ENCODE measurements at regions not wholly inside any gene's neighbourhood (a gene's known extent, or its start where the extent isn't known, plus 50 kb on each side); places are given as distances from the start of the nearest gene placed in this dataset.
"Not testable (repeated sequence)": the region's sequence is repeated elsewhere in the genome, so short reads cannot be mapped to it uniquely, and the experiment has no call there.

DNA sequence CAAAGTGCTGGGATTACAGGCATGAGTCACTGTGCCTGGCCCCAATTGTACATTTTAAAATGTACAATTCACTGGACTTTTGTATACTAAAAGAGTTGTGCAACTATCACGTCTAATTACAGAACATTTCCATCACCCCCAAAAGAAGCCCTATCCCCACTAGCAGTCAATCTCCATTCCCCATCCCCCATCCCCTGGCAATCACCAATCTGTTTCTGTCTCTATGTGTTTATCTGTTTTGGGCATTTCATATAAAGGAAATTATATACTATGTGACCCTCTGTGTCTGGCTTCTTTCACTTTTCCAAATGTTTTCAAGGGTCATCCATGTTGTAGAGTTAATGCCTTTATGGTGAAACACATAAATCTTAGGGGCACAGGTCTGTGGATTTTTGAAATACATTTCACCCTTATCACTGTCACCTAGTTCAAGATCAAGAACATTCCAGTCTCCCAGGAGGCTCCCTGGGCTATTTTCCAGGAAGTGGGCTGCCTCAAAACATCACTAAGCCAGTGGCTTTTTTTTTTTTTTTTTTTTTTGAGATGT is 129.2 kb downstream of the CRLF3 start:
- not testable (repeated sequence) for H3K9ac ChIP-seq (ENCODE audit: low read length); H3K27ac ChIP-seq (ENCODE audit: low read depth, low read length); H3K4me3 ChIP-seq (ENCODE audit: low read length); H3K36me3 ChIP-seq (ENCODE audit: control insufficient read depth, insufficient read depth, low read length); H3K27me3 ChIP-seq (ENCODE audit: control insufficient read depth, insufficient read depth, low read length); H3K4me1 ChIP-seq (ENCODE audit: control insufficient read depth, insufficient read depth, low read length)

DNA sequence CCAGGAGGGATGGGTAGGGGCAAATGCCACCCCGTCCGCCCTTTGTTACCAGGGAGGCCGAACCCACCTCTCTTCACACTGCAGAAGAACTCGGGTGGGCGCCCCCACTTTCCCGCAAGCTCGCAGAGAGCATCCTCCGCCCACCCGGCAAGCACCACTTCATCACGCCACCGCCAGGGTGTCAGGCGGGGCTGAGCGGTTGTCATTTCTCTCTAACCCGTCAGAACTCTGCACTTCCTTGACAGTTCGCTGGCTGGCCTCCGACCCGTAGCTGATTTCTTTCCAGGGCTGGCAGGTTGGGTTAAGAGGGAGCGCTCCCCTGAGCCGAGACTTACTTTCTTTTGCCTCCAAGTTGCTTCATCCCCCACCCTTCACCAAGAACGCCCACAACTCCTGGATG is 130.7 kb downstream of the CRLF3 start:
- not testable (repeated sequence) for H3K27me3 ChIP-seq (ENCODE audit: control insufficient read depth, insufficient read depth, low read length)

DNA sequence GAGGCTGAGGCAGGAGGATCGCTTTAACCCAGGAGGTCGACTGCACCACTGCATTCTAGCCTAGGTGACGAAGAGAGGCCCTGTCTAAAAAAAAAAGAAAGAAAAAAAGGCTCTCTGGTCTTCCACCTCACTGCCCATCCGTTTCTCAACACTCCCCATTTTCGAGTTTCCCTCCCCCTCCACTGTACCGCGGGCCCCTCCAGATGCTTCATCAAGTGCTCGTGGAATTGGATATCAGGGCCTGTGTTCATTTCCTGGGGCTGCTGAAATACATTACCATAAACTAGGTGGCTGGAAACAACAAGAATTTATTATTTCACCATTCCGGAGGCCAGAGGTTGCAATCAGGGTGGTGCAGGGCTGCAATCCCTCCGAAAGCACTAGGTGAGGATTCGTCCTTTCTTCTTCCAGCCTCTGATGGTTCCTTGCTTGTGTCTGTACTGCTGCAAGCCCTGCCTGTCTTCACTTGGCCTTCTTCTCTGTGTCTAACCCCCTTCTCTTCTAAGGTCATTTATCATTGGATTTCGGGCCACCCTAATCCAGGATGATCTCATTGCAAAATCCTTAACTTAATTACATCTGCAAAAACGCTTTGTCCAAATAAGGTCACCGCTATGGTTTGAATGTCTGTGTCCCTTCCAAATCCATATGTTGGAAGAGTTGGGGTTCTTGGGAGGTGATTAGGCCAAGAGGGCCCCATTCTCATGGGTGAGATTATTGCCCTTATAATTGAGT is 135.1 kb downstream of the CRLF3 start:
- not testable (repeated sequence) for H3K27me3 ChIP-seq (ENCODE audit: control insufficient read depth, insufficient read depth, low read length); H3K9ac ChIP-seq (ENCODE audit: low read length); H3K4me1 ChIP-seq (ENCODE audit: control insufficient read depth, insufficient read depth, low read length); H3K27ac ChIP-seq (ENCODE audit: low read depth, low read length); H3K4me3 ChIP-seq (ENCODE audit: low read length); H3K36me3 ChIP-seq (ENCODE audit: control insufficient read depth, insufficient read depth, low read length)

More for the DNA sequence above, 130.7 kb downstream of the CRLF3 start:
- H3K4me3 ChIP-seq (ENCODE audit: low read length); H3K27ac ChIP-seq (ENCODE audit: low read depth, low read length); H3K4me1 ChIP-seq (ENCODE audit: control insufficient read depth, insufficient read depth, low read length); H3K36me3 ChIP-seq (ENCODE audit: control insufficient read depth, insufficient read depth, low read length); H3K9ac ChIP-seq (ENCODE audit: low read length): not testable (repeated sequence)

DNA sequence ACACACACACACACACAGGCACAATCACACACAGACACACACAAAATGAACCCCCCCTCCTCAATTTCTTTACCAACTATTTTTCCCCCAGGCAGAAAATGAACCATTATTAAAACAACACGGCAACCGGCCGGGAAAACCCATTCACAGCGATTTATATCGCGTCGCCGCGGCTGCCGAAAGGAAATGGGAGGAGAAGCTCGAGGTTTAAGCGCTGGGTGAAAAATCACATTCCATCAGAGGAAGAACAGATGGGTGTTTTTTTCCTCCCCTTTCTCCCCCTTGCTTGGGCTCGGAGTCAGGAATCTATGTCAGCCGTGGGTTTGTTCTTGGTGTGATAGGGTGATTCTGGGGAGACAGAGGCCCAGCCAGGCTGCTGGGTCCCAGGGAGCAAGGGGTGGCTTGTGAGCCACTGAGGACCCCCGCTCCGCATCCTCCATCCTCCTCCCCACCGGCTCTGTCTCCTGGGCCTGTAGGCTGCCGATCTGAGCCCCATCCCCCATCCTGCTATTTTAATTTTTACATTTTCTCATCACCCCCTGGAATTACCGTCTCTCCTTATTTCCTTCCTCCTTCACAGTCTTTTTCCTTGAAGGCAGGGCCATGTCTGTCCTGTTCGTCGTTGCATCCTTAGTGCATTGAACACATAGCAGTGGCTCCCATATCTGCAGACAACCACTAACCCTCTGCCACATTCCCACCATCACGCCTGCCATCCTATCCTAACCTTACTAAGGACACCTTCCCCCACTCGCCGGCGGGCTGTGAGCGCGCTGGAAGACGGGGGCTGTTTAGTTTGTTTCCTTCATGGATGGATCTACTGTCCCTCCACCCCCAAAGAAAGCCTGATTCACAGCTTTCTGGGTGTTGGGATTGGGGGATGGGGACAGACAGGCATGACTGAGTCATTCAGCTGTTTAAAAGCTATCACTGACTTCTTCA is 137.7 kb downstream of the CRLF3 start:
- H3K9ac ChIP-seq (ENCODE audit: low read length); H3K4me1 ChIP-seq (ENCODE audit: control insufficient read depth, insufficient read depth, low read length); H3K4me3 ChIP-seq (ENCODE audit: low read length): not testable (repeated sequence)

DNA sequence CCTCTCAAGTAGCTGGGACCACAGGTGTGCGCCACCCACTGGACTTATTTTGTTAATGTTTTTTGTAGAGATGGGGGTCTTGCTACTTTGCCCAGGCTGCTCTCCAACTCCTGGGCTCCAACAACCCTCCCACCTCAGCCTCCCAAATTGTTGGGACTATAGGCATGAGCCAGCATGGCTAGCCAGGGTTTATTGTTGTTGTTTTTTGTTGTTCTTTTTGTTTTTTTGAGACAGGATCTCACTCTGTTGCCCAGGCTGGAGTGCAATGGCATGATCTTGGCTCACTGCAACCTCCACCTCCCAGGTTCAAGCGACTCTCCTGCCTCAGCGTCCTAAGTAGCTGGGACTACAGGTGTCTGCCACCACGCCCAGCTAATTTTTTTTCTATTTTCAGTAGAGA is 142.2 kb downstream of the CRLF3 start:
- not testable (repeated sequence) for H3K4me3 ChIP-seq (ENCODE audit: low read length); H3K4me1 ChIP-seq (ENCODE audit: control insufficient read depth, insufficient read depth, low read length); H3K27ac ChIP-seq (ENCODE audit: low read depth, low read length); H3K36me3 ChIP-seq (ENCODE audit: control insufficient read depth, insufficient read depth, low read length); H3K27me3 ChIP-seq (ENCODE audit: control insufficient read depth, insufficient read depth, low read length); H3K9ac ChIP-seq (ENCODE audit: low read length)

More for the DNA sequence above, 137.7 kb downstream of the CRLF3 start:
- not testable (repeated sequence) for H3K27ac ChIP-seq (ENCODE audit: low read depth, low read length); H3K27me3 ChIP-seq (ENCODE audit: control insufficient read depth, insufficient read depth, low read length); H3K36me3 ChIP-seq (ENCODE audit: control insufficient read depth, insufficient read depth, low read length)

DNA sequence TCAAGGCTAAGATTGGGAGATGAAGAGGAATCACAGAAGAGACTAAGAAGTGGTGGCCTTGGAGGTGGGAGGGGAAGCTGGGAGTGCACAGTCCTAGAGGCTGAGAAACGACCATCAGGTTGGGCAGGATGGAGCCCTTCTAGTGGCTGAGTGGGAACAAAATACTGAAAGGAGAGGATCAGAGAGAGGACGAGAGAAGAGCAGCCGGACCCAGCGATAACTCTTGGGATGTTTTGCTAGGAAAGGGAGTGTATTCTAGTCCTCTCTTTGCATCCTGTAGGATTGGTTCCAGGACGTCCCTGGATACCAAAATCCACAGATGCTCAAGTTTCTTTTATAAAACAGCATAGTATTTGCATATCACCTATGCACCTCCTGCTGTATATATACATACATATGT is 143.8 kb downstream of the CRLF3 start:
- not testable (repeated sequence) for H3K4me3 ChIP-seq (ENCODE audit: low read length); H3K36me3 ChIP-seq (ENCODE audit: control insufficient read depth, insufficient read depth, low read length); H3K27ac ChIP-seq (ENCODE audit: low read depth, low read length); H3K27me3 ChIP-seq (ENCODE audit: control insufficient read depth, insufficient read depth, low read length); H3K9ac ChIP-seq (ENCODE audit: low read length); H3K4me1 ChIP-seq (ENCODE audit: control insufficient read depth, insufficient read depth, low read length)

DNA sequence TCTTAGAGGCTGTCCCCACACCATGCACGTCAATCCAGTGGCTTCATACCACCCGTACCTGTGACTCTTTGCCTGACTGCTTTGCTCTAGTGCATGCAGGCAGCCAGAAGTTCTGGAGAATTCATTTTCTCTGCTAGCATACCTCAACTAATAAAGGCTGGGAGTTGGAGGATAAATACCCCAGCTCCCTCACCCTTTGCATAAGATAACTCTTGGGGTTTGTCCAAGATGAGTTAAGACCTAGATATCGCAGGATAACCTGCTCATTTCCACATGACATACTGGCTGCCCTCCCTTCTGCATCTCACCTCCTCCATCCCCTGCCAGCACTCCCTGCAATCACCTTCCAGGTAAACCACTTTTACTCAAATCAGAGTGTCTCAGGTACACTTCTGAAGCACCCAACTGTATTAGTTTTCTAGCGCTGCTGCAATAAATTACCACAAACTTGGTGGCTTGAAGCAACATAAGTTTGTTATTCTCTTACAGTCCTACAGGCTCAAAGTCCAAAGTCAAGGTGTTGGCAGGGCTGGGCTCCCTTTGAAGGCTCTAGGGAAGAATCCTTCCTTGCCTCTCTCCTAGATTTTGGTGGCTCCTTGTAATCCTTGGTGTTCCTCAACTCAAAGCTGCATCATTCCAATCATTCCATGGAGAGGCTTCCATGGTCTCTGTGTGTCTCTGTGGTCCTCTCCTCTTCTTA is 146.8 kb downstream of the CRLF3 start:
- H3K4me3 ChIP-seq (ENCODE audit: low read length) = no peak overlapping the region
- no peaks in the 10 kb centered on the region for H3K27me3 ChIP-seq (ENCODE audit: control insufficient read depth, insufficient read depth, low read length)
- no peak overlapping the region for H3K9ac ChIP-seq (ENCODE audit: low read length)
- no peaks in the 10 kb centered on the region for H3K36me3 ChIP-seq (ENCODE audit: control insufficient read depth, insufficient read depth, low read length)
- H3K4me1 ChIP-seq (ENCODE audit: control insufficient read depth, insufficient read depth, low read length) = no peaks in the 10 kb centered on the region
- H3K27ac ChIP-seq (ENCODE audit: low read depth, low read length) = no peak overlapping the region

DNA sequence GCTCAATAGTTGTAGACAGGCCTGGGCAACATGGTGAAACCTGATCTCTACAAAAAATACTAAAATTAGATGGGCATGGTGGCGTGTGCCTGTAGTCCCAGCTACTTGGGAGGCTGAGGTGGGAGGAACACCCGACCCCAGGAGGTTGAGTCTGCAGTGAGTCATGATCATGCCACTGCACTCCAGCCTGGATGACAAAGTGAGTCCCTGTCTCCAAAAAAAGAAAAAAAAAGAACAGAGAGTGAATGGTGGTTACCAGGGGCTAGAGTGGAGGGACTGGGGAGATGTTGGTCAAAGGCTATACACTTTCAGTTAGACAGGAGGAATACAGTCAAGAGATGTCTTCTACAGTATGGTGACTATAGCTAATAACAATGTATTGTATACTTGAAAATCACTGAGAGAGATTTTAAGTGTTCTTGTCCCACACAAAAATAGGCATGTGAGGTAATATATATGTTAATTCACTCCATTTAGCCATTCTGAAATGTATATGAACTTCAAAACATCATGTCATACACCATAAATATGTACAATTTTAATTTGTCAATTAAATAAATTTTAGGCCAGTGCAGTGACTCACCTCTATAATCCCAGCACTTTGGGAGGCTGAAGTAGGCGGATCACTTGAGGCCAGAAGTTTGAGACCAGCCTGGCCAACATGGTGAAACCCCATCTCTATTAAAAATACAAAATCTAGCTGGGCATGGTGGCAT is 148.6 kb downstream of the CRLF3 start:
- H3K9ac ChIP-seq (ENCODE audit: low read length); H3K36me3 ChIP-seq (ENCODE audit: control insufficient read depth, insufficient read depth, low read length); H3K27me3 ChIP-seq (ENCODE audit: control insufficient read depth, insufficient read depth, low read length); H3K27ac ChIP-seq (ENCODE audit: low read depth, low read length); H3K4me1 ChIP-seq (ENCODE audit: control insufficient read depth, insufficient read depth, low read length); H3K4me3 ChIP-seq (ENCODE audit: low read length): not testable (repeated sequence)

DNA sequence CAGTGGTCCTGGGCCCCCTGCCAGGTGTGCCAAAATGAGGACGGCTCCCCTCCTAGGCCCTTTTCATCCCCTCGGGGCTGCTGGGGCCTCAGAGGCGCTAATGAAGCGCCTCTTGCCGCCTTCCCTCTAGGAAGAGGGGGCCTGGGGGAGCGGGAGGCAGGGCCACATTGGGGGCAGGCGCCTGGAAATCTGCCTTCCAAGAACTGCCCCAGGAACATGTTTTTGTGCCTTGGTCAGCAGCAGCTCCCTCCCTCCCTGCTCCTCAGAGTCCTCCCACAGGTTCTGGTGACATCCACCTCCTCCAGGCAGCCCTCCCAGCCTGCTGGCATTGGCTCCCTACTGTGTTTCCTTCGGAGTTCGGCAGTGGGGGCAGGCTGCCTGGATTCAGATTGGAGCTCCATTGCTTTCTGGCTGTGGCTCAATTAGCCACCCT is 155.3 kb downstream of the CRLF3 start:
- H3K27ac ChIP-seq (ENCODE audit: low read depth, low read length); H3K4me3 ChIP-seq (ENCODE audit: low read length); H3K9ac ChIP-seq (ENCODE audit: low read length); H3K36me3 ChIP-seq (ENCODE audit: control insufficient read depth, insufficient read depth, low read length); H3K4me1 ChIP-seq (ENCODE audit: control insufficient read depth, insufficient read depth, low read length); H3K27me3 ChIP-seq (ENCODE audit: control insufficient read depth, insufficient read depth, low read length): not testable (repeated sequence)

DNA sequence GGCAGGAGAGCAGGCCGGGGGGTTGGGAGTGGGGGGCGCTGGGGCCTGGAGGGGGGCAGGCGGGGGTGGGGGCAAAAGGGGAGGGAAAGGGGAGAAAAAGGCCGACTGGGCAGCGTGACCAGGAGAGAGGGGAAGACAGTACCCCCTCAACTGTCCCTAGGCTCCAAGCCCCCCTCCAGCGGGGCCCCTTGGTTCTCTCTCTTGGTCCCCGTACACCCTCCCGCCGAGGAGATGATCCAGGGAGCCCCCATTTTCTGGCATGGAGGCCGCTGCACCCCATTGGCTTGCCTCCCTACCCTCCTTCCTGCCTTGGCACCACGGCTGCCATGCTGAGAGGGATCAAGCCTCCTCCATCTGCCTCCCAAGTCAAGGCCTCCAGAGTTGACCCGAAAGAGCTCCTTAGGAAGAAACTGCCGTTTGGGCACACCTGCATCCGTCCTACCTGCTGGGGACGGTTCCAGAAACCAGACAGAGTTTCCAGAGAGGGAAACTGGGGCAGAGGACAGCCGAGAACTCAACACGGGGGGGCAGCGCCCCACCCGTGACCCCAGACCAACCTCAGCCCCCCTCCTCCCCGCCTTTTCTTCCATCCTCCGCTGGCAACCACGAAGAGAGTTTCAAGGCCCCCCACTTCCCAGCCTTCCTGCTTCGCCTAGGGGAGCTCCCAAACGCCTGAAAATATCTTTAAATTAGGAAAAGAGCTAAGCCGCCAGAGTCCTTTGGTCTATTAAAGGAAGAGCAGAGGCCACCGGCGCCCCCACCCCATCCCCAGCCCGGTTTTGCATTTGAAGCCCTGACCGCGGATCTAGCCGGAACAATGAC is 155.9 kb downstream of the CRLF3 start:
- not testable (repeated sequence) for H3K27me3 ChIP-seq (ENCODE audit: control insufficient read depth, insufficient read depth, low read length); H3K36me3 ChIP-seq (ENCODE audit: control insufficient read depth, insufficient read depth, low read length); H3K4me1 ChIP-seq (ENCODE audit: control insufficient read depth, insufficient read depth, low read length); H3K4me3 ChIP-seq (ENCODE audit: low read length); H3K27ac ChIP-seq (ENCODE audit: low read depth, low read length); H3K9ac ChIP-seq (ENCODE audit: low read length)

DNA sequence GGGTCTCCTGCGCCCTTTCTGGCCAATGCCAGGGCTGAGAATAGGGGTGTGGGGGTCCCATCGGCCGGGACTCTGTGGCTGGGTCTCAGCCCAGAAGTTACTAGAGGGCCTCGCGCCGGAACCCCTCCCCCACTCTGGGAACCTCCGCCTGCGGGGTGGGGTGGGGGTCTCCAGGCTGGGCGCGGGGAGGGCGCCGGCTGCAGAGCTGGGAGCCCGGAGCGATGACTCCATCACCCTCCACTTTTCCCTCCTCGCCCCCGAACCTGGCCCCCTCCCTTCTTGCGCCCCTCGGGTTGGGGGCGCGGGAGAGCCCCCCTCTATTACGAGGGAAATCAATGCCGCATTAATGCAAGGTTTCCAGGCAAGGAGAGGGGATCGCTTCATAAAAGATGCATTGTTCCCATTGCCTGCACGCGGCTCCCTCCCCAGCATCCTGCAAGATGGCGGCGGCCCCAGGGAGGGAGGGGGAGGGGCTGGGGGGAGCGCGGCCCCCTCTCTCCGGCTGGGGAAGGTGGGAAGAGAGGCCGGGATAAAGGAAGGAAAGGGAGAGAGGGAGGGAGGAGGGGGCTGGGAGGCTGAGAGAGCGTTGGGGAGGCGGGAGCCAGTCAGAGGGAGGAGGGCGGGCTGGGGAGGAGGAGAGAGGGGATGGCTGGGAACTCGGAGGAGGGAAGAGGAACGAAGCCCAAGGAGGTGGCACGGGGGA is 156.7 kb downstream of the CRLF3 start:
- not testable (repeated sequence) for H3K27ac ChIP-seq (ENCODE audit: low read depth, low read length); H3K36me3 ChIP-seq (ENCODE audit: control insufficient read depth, insufficient read depth, low read length); H3K9ac ChIP-seq (ENCODE audit: low read length); H3K4me1 ChIP-seq (ENCODE audit: control insufficient read depth, insufficient read depth, low read length); H3K27me3 ChIP-seq (ENCODE audit: control insufficient read depth, insufficient read depth, low read length)
- peak overlapping the region; percentile 15 for H3K4me3 ChIP-seq (ENCODE audit: low read length)
